KMS-11 (cell line): ENCODE measurements at regions not wholly inside any gene's neighbourhood (a gene's known extent, or its start where the extent isn't known, plus 50 kb on each side); places are given as distances from the start of the nearest gene placed in this dataset.

Experiments
- H2AFZ ChIP-seq: fragments of 200-600 bp; sonication (generic); 2 replicates; pipeline ENCODE4 v1.6.1; 2016; ENCODE audit warnings: antibody characterized with exemption, mixed run types, low read depth
- H3K27ac ChIP-seq: fragments of 200-600 bp; sonication (generic); 2 replicates; pipeline ENCODE4 v1.6.1; 2016; ENCODE audit warnings: mild to moderate bottlenecking, mixed run types
- H3K27me3 ChIP-seq: fragments of 200-600 bp; sonication (generic); 2 replicates; pipeline ENCODE4 v1.6.1; 2017; ENCODE audit warnings: mild to moderate bottlenecking, low read depth, mixed run types, moderate library complexity; ENCODE audit not compliant: insufficient read depth
- H3K36me3 ChIP-seq: fragments of 200-600 bp; sonication (generic); 2 replicates; pipeline ENCODE4 v1.6.1; 2017; ENCODE audit warnings: mild to moderate bottlenecking, mixed run types; ENCODE audit not compliant: insufficient read depth
- H3K4me1 ChIP-seq: fragments of 200-600 bp; sonication (generic); 2 replicates; pipeline ENCODE4 v1.6.1; 2016; ENCODE audit warnings: mild to moderate bottlenecking, low read depth, mixed run types; ENCODE audit not compliant: poor library complexity, severe bottlenecking
- H3K4me2 ChIP-seq: fragments of 200-600 bp; sonication (generic); 2 replicates; pipeline ENCODE4 v1.7.0; 2016; ENCODE audit warnings: mild to moderate bottlenecking, mixed run types
- H3K4me3 ChIP-seq: fragments of 200-600 bp; sonication (generic); IDR thresholded peaks from 2 replicates; pipeline ENCODE4 v1.6.1; 2017; ENCODE audit warnings: low read depth, low read length, mixed read lengths; ENCODE audit not compliant: insufficient read depth
- H3K79me2 ChIP-seq: fragments of 200-600 bp; sonication (generic); 2 replicates; pipeline ENCODE4 v1.6.1; 2016; ENCODE audit warnings: low read depth, mixed run types; ENCODE audit not compliant: insufficient read depth
- H3K9ac ChIP-seq: fragments of 200-600 bp; sonication (generic); 2 replicates; pipeline ENCODE4 v1.6.1; 2016; ENCODE audit warnings: mild to moderate bottlenecking, mixed run types
- H4K20me1 ChIP-seq: fragments of 200-600 bp; sonication (generic); 2 replicates; pipeline ENCODE4 v1.6.1; 2016; ENCODE audit warnings: mild to moderate bottlenecking, mixed run types; ENCODE audit not compliant: insufficient read depth
- CTCF ChIP-seq: fragments of 200-600 bp; sonication (generic); conservative IDR thresholded peaks from 2 replicates; pipeline ENCODE4 v1.6.1; 2017; ENCODE audit warnings: low read depth, mild to moderate bottlenecking, antibody characterized with exemption, low read length, moderate library complexity, mixed read lengths

- H3K27ac ChIP-seq = no peak overlapping the region
- no peaks in the 10 kb centered on the region for H3K27me3 ChIP-seq
- no peaks in the 10 kb centered on the region for H3K79me2 ChIP-seq
- H2AFZ ChIP-seq = no peak overlapping the region
- no peaks in the 10 kb centered on the region for H3K36me3 ChIP-seq
- no peaks in the 10 kb centered on the region for H3K4me1 ChIP-seq
- H4K20me1 ChIP-seq = no peaks in the 10 kb centered on the region
- H3K4me3 ChIP-seq = no peak overlapping the region
- no peak for TF ChIP-seq CTCF
- H3K9ac ChIP-seq = no peak overlapping the region
- no peak overlapping the region for H3K4me2 ChIP-seq
Measured at GRCh38 chr2:186017278-186017677, 278.7 kb downstream of the FSIP2 start.

DNA sequence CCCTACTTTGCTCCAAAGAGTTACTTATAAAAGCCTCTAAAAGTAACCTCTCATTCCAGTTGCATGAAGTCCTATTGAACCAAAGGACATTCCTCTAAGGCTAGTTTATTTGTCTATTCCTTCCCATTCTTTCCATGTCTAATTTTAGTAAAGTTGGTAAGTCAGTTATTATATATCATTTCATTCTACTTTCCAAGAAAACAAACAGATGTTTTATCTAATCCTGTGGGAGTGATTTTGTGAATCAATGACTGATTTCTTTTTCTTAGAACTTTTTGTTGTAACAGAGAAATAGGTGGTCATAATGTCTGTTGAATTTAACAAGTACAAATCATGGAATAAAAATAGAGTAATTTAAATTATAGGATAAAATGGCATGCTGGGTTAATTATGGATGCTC, 286.3 kb downstream of the FSIP2 start:
- no peaks in the 10 kb centered on the region for H3K27me3 ChIP-seq
- H3K36me3 ChIP-seq = no peaks in the 10 kb centered on the region
- H3K27ac ChIP-seq = no peak overlapping the region
- H2AFZ ChIP-seq = no peak overlapping the region
- H3K4me3 ChIP-seq = no peak overlapping the region
- TF ChIP-seq CTCF = no peak
- H3K4me1 ChIP-seq = no peaks in the 10 kb centered on the region
- no peaks in the 10 kb centered on the region for H3K79me2 ChIP-seq
- H3K4me2 ChIP-seq = no peak overlapping the region
- H3K9ac ChIP-seq = no peak overlapping the region
- H4K20me1 ChIP-seq = no peaks in the 10 kb centered on the region

DNA sequence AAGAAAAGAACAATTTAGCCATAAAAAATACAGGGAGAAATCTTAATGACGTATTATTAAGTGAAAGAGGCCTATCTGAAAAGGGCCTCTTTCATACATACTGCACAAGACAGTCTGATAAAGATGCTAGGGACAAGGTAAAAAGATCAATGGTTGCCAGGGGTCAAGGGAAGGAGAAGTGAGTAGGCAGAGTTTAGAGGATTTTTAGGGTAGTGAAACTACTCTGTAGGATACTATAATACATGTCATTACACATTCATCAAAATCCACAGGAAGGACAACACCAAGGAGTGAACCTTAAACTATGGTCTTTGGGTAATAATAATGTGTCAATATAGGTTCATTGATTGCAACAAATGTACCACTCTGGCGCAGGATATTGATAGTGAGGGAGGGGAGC, 289.3 kb downstream of the FSIP2 start:
- Histone ChIP-seq H3K9ac (no peak overlapping the region), H3K4me2 (no peak overlapping the region), H3K36me3 (no peaks in the 10 kb centered on the region), H3K4me1 (peaks cover 13% of the 10 kb centered on the region), H4K20me1 (no peaks in the 10 kb centered on the region), H3K79me2 (no peaks in the 10 kb centered on the region), H3K27me3 (no peaks in the 10 kb centered on the region), H2AFZ (no peak overlapping the region), H3K27ac (no peak overlapping the region), H3K4me3 (no peak overlapping the region)
- TF ChIP-seq CTCF = no peak

- Histone ChIP-seq H3K27ac (no peak overlapping the region), H3K36me3 (no peaks in the 10 kb centered on the region), H3K27me3 (no peaks in the 10 kb centered on the region), H3K9ac (no peak overlapping the region), H3K4me1 (peaks cover 27% of the 10 kb centered on the region), H3K79me2 (no peaks in the 10 kb centered on the region), H3K4me3 (no peak overlapping the region), H3K4me2 (no peak overlapping the region), H2AFZ (no peak overlapping the region), H4K20me1 (no peaks in the 10 kb centered on the region)
- TF ChIP-seq CTCF = no peak
Measured at GRCh38 chr2:186031229-186031628, 292.6 kb downstream of the FSIP2 start.
